ENCODE measurements at regions not wholly inside any gene's neighbourhood (a gene's known extent, or its start where the extent isn't known, plus 50 kb on each side); places are given as distances from the start of the nearest gene placed in this dataset.

DNA sequence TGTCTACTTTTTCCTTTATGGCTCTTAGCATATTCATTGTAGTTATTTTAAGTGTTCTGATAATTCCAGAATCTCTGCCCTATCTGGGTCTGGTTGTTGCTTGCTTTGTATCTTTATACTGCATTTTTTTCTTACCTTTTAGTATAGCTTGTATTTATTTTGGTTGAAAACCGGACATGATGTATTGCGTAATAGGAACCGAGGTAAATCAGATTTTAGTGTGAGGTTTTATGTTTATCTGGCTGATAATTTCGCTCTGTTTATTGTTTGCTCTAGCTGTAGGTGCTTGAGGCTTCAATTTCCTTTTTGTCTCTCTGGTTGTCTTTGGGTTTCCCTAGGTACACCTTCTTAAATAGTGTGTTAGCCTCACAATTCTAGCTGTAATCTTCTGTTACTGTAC lies 263.8 kb upstream of the LCORL start:
- 56 to 72% methylated on average over 4 of the region's 4 CpGs for WGBS, 2 donors (ENCODE audit: low coverage in 1 of 2)
- TF ChIP-seq POLR2AphosphoS5 (IDR thresholded peaks at IDR 0.05) (no peak), EP300 (IDR thresholded peaks at IDR 0.05; ENCODE audit: low read depth) (no peak), POLR2A (IDR thresholded peaks at IDR 0.05) (no peak)
- TF ChIP-seq, protein P1, sequence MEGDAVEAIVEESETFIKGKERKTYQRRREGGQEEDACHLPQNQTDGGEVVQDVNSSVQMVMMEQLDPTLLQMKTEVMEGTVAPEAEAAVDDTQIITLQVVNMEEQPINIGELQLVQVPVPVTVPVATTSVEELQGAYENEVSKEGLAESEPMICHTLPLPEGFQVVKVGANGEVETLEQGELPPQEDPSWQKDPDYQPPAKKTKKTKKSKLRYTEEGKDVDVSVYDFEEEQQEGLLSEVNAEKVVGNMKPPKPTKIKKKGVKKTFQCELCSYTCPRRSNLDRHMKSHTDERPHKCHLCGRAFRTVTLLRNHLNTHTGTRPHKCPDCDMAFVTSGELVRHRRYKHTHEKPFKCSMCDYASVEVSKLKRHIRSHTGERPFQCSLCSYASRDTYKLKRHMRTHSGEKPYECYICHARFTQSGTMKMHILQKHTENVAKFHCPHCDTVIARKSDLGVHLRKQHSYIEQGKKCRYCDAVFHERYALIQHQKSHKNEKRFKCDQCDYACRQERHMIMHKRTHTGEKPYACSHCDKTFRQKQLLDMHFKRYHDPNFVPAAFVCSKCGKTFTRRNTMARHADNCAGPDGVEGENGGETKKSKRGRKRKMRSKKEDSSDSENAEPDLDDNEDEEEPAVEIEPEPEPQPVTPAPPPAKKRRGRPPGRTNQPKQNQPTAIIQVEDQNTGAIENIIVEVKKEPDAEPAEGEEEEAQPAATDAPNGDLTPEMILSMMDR (IDR thresholded peaks at IDR 0.05) = no peak
- intact Hi-C loops (cut with DNase I; ENCODE audit: low total_unique reads) = no loop called here
- no peak for DNase-seq
- Histone ChIP-seq H3K4me1 (no peaks in the 10 kb centered on the region), H3K27me3 (no peaks in the 10 kb centered on the region), H3K9me3 (no peaks in the 10 kb centered on the region), H3K4me3 (no peak overlapping the region), H3K27ac (no peak overlapping the region), H3K36me3 (no peaks in the 10 kb centered on the region)
- in situ Hi-C loops (cut with MboI; ENCODE audit: low pct_ligation_motif_present in 1 of 4, low pct_unique_long_range_greater_than_20kb in 1 of 4, low sequenced_read_pairs in 3 of 4) = no loop called here

DNA sequence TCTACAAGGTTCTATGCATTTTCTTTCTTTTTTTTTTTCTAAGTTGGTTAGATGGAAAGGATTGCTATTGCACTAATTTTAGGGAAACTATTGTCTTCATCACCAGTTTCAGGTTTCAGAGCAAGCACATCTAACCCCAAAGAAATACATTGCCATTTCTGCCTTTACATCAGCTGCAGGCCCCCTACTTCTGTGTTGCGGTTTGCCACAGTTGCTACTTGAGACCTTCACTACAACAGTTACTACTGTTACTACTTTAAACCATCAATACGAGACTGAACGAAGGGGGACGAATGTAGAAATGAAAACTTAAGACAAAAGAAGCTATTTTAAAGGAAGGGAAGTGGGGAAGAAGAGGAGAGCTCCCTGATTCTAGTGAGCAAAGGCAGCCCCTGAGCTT lies 256.7 kb upstream of the LCORL start:
- H3K36me3 ChIP-seq = no peaks in the 10 kb centered on the region
- H3K4me3 ChIP-seq = no peak overlapping the region
- no peak overlapping the region for H3K27ac ChIP-seq
- H3K4me1 ChIP-seq = no peaks in the 10 kb centered on the region
- DNase-seq = no peak
- WGBS, 2 donors (ENCODE audit: low coverage in 1 of 2) = 87 to 89% methylated on average over 4 of the region's 4 CpGs
- TF ChIP-seq POLR2A (IDR thresholded peaks at IDR 0.05) = no peak
- TF ChIP-seq EP300 (IDR thresholded peaks at IDR 0.05; ENCODE audit: low read depth) = no peak
- TF ChIP-seq POLR2AphosphoS5 (IDR thresholded peaks at IDR 0.05) = no peak
- TF ChIP-seq, protein P1 (IDR thresholded peaks at IDR 0.05) = no peak
- no peaks in the 10 kb centered on the region for H3K27me3 ChIP-seq
- in situ Hi-C loops (cut with MboI; ENCODE audit: low pct_ligation_motif_present in 1 of 4, low pct_unique_long_range_greater_than_20kb in 1 of 4, low sequenced_read_pairs in 3 of 4) (no loop called here), intact Hi-C loops (cut with DNase I; ENCODE audit: low total_unique reads) (no loop called here)
- peaks cover 0 to under 1% of the 10 kb centered on the region in 2 donors for H3K9me3 ChIP-seq

DNA sequence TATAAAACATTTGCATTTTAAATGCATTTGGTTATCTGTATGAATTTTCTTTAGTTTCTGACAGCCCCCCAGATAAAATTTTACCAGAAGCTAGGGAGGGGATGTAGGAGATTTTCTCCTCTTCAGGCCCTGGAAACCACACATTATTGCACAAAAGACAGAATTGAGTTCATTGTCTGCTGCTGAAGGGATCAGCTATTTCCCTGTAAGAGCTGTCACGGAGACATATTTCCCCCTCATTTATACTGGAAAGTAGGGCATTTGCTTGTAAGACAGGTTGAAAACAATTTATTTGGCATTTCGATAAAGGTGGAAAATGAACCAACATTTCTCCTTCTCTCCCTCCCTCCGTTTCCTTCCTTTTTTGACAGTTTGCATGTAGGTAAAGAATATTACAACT lies 241.3 kb upstream of the LCORL start:
- 67 to 79% methylated on average over 3 of the region's 3 CpGs for WGBS, 2 donors (ENCODE audit: low coverage in 1 of 2)
- H3K36me3 ChIP-seq = no peaks in the 10 kb centered on the region
- intact Hi-C loops (cut with DNase I; ENCODE audit: low total_unique reads) = no loop called here
- H3K4me3 ChIP-seq = no peak overlapping the region
- no peaks in the 10 kb centered on the region for H3K4me1 ChIP-seq
- H3K27me3 ChIP-seq = no peaks in the 10 kb centered on the region
- TF ChIP-seq EP300 (IDR thresholded peaks at IDR 0.05; ENCODE audit: low read depth) (no peak), POLR2A (IDR thresholded peaks at IDR 0.05) (no peak), POLR2AphosphoS5 (IDR thresholded peaks at IDR 0.05) (no peak)
- TF ChIP-seq, protein P1 (IDR thresholded peaks at IDR 0.05) = no peak
- in situ Hi-C loops (cut with MboI; ENCODE audit: low pct_ligation_motif_present in 1 of 4, low pct_unique_long_range_greater_than_20kb in 1 of 4, low sequenced_read_pairs in 3 of 4) = no loop called here
- no peak for DNase-seq
- no peak overlapping the region for H3K27ac ChIP-seq
- H3K9me3 ChIP-seq = no peaks in the 10 kb centered on the region

DNA sequence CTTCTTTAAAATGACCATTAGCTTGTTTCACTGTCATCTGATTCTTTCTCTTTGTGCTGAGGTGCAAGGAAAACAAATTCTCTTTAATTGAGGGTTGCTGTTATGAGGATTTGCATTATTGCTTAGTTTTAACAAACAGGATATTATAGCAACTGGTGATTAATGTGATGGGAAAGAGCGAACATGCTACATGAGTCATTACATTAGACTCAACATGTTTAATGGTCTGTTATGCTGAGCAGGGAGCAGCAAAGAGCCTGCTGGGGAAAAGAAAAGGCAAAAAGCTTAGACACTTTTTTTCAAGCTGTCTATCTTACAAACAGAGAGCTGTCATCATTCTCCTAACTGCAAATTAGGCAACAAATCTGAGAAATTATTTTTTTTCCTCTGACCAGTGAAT lies 230.5 kb upstream of the LCORL start:
- no peaks in the 10 kb centered on the region for H3K27me3 ChIP-seq
- in situ Hi-C loops (cut with MboI; ENCODE audit: low pct_ligation_motif_present in 1 of 4, low pct_unique_long_range_greater_than_20kb in 1 of 4, low sequenced_read_pairs in 3 of 4) = no loop called here
- WGBS, 2 donors (ENCODE audit: low coverage in 1 of 2) = 71 to 83% methylated on average over 1 of the region's 1 CpG

More for the DNA sequence above, 230.5 kb upstream of the LCORL start:
- Histone ChIP-seq H3K27ac (no peak overlapping the region), H3K4me3 (no peak overlapping the region), H3K36me3 (no peaks in the 10 kb centered on the region), H3K9me3 (no peaks in the 10 kb centered on the region), H3K4me1 (no peaks in the 10 kb centered on the region)
- intact Hi-C loops (cut with DNase I; ENCODE audit: low total_unique reads) = no loop called here
- DNase-seq = no peak
- TF ChIP-seq POLR2AphosphoS5 (IDR thresholded peaks at IDR 0.05) = no peak
- TF ChIP-seq, protein P1 (IDR thresholded peaks at IDR 0.05) = no peak
- TF ChIP-seq POLR2A (IDR thresholded peaks at IDR 0.05) = no peak
- TF ChIP-seq EP300 (IDR thresholded peaks at IDR 0.05; ENCODE audit: low read depth) = no peak

All from transverse colon (tissue), 4 donors.